ENCODE measurements at regions not wholly inside any gene's neighbourhood (a gene's known extent, or its start where the extent isn't known, plus 50 kb on each side); places are given as distances from the start of the nearest gene placed in this dataset.

DNA sequence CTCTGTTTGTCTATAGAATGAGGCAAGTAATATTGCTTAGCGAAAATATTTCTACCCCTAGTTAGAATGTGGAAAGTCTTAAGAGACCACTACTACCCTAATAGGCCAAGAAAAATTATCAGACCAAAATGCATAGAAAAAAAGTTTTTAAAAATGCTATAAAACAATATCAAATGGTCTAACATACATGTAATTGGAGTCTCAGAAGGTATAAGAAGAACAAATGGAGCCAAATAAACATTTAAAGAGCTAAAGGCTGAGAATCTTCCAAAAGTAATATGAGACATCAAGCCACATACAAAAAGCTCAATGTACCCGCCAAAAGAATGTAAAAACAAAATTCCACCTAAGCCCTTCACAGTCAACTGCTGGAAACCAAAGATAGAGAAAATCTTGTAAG lies 133.5 kb upstream of the GADL1 start:
- FAIRE-seq (no peak), DNase-seq (ENCODE audit: low read depth in 1 of 2, low spot score in 1 of 2) (no peak), ATAC-seq (no peak)
- POLR2A ChIA-PET: no interaction called here
- H3K4me2 ChIP-seq: no peak overlapping the region
- H3K4me1 ChIP-seq: no peaks in the 10 kb centered on the region
- peaks cover 3% of the 10 kb centered on the region; the same call in 1 of the 3 replicates for H3K9me3 ChIP-seq
- no peak for TF ChIP-seq RFX5 (IDR thresholded peaks at IDR 0.05)
- no peak for TF ChIP-seq JUN (IDR thresholded peaks at IDR 0.05)
- no peak for TF ChIP-seq CEBPB (IDR thresholded peaks at IDR 0.05)
- TF ChIP-seq, protein P1, sequence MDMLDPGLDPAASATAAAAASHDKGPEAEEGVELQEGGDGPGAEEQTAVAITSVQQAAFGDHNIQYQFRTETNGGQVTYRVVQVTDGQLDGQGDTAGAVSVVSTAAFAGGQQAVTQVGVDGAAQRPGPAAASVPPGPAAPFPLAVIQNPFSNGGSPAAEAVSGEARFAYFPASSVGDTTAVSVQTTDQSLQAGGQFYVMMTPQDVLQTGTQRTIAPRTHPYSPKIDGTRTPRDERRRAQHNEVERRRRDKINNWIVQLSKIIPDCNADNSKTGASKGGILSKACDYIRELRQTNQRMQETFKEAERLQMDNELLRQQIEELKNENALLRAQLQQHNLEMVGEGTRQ (IDR thresholded peaks at IDR 0.05): no peak
- no peak for TF ChIP-seq ZFP36 (IDR thresholded peaks at IDR 0.05; ENCODE audit: borderline replicate concordance, partially characterized antibody)
- no peak for TF ChIP-seq SREBF2 (IDR thresholded peaks at IDR 0.05)
- TF ChIP-seq, protein P2, sequence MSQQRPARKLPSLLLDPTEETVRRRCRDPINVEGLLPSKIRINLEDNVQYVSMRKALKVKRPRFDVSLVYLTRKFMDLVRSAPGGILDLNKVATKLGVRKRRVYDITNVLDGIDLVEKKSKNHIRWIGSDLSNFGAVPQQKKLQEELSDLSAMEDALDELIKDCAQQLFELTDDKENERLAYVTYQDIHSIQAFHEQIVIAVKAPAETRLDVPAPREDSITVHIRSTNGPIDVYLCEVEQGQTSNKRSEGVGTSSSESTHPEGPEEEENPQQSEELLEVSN (IDR thresholded peaks at IDR 0.05; ENCODE audit: borderline replicate concordance, low read depth): no peak
- TF ChIP-seq CBX2 (IDR thresholded peaks at IDR 0.05; ENCODE audit: borderline replicate concordance, low read depth): no peak
- TF ChIP-seq ELK1 (IDR thresholded peaks at IDR 0.05; ENCODE audit: low read depth, low read length): no peak
- TF ChIP-seq ZC3H11A (IDR thresholded peaks at IDR 0.05): no peak
- no peak for TF ChIP-seq FOSB (CRISPR knock-in tag; IDR thresholded peaks at IDR 0.05)
- TF ChIP-seq HOXB5 (CRISPR knock-in tag; IDR thresholded peaks at IDR 0.05): no peak
- no peak for TF ChIP-seq HOXA7 (CRISPR knock-in tag; IDR thresholded peaks at IDR 0.05)
- no peak for TF ChIP-seq RARB (CRISPR knock-in tag; IDR thresholded peaks at IDR 0.05)
- TF ChIP-seq PHF8 (IDR thresholded peaks at IDR 0.05; ENCODE audit: borderline replicate concordance, low read depth): no peak
- no peak for TF ChIP-seq POLR2A (IDR thresholded peaks at IDR 0.05; ENCODE audit: low read length)
- no peak for TF ChIP-seq HEYL (CRISPR knock-in tag; IDR thresholded peaks at IDR 0.05)
- no peak for TF ChIP-seq EP300 (IDR thresholded peaks at IDR 0.05)
- no peak for TF ChIP-seq BCL3 (IDR thresholded peaks at IDR 0.05)
- no peak overlapping the region for H3K4me3 ChIP-seq
- WGBS (ENCODE audit: missing lambda C conversion rate): 33% methylated on average over 2 of the region's 2 CpGs
- CTCF ChIA-PET: interaction anchor here (1.3 kb wide), 1 partner anchor 10 kb away, joined by 5 read pairs; no protein-coding TSS in a partner anchor
- H3K27ac ChIP-seq: no peak overlapping the region

DNA sequence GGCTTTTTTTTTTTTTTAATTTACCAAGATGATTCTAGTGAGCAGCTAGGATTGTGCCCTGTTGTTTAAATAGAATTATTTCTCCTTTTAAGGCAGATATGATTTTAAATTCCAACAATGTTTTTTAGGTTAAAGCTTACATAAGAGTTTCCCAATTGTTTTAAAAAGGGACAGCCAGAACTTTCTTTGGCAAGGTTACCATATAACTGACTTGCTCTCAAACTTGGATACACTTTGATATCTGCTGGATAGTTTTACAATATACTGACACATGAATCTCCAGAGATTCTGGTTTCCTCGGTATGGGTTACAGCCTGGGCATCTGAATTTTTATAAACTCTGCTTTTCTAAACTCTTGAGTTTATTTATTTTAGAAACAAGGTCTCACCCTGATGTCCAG lies 134.3 kb upstream of the GADL1 start:
- ATAC-seq (no peak), DNase-seq (ENCODE audit: low read depth in 1 of 2, low spot score in 1 of 2) (no peak), FAIRE-seq (no peak)
- Histone ChIP-seq H3K4me3 (no peak overlapping the region), H3K27ac (no peak overlapping the region), H3K9me3 (peaks cover 3% of the 10 kb centered on the region; the same call in 1 of the 3 replicates), H3K4me1 (no peaks in the 10 kb centered on the region), H3K4me2 (no peak overlapping the region)
- no peak for TF ChIP-seq JUN (IDR thresholded peaks at IDR 0.05)
- TF ChIP-seq ELK1 (IDR thresholded peaks at IDR 0.05; ENCODE audit: low read depth, low read length): no peak
- no peak for TF ChIP-seq POLR2A (IDR thresholded peaks at IDR 0.05; ENCODE audit: low read length)
- TF ChIP-seq, protein P3, sequence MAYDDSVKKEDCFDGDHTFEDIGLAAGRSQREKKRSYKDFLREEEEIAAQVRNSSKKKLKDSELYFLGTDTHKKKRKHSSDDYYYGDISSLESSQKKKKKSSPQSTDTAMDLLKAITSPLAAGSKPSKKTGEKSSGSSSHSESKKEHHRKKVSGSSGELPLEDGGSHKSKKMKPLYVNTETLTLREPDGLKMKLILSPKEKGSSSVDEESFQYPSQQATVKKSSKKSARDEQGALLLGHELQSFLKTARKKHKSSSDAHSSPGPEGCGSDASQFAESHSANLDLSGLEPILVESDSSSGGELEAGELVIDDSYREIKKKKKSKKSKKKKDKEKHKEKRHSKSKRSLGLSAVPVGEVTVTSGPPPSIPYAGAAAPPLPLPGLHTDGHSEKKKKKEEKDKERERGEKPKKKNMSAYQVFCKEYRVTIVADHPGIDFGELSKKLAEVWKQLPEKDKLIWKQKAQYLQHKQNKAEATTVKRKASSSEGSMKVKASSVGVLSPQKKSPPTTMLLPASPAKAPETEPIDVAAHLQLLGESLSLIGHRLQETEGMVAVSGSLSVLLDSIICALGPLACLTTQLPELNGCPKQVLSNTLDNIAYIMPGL (CRISPR knock-in tag; IDR thresholded peaks at IDR 0.05; ENCODE audit: borderline replicate concordance): no peak
- no peak for TF ChIP-seq BHLHE40 (IDR thresholded peaks at IDR 0.05; ENCODE audit: low read depth, low read length)
- no peak for TF ChIP-seq SREBF2 (IDR thresholded peaks at IDR 0.05)
- TF ChIP-seq ZNF302 (CRISPR knock-in tag; IDR thresholded peaks at IDR 0.05): no peak
- TF ChIP-seq TFCP2L1 (CRISPR knock-in tag; IDR thresholded peaks at IDR 0.05): no peak
- no peak for TF ChIP-seq CTCF (IDR thresholded peaks at IDR 0.05)
- ChIA-PET CTCF (interaction anchor here (1.3 kb wide), 1 partner anchor 11 kb away, joined by 5 read pairs; no protein-coding TSS in a partner anchor), POLR2A (no interaction called here)
- WGBS (ENCODE audit: missing lambda C conversion rate): 0% methylated on average over 1 of the region's 1 CpG

Measured in A549 (cell line).